ENCODE measurements at regions not wholly inside any gene's neighbourhood (a gene's known extent, or its start where the extent isn't known, plus 50 kb on each side); places are given as distances from the start of the nearest gene placed in this dataset.
"Not testable (repeated sequence)": the region's sequence is repeated elsewhere in the genome, so short reads cannot be mapped to it uniquely, and the experiment has no call there.

- Histone ChIP-seq H3K27me3 (ENCODE audit: control insufficient read depth, insufficient read depth, low read length, poor library complexity, severe bottlenecking) (no peaks in the 10 kb centered on the region), H3K9me3 (ENCODE audit: control insufficient read depth, low read length) (no peaks in the 10 kb centered on the region), H3K4me3 (ENCODE audit: low read length) (no peak overlapping the region), H3K4me1 (ENCODE audit: control insufficient read depth, insufficient read depth, low read length) (no peaks in the 10 kb centered on the region), H3K36me3 (ENCODE audit: control insufficient read depth, insufficient read depth, low read length) (no peaks in the 10 kb centered on the region), H3K9ac (ENCODE audit: extremely low read depth, low read length, poor library complexity, severe bottlenecking) (no peak overlapping the region), H3K27ac (ENCODE audit: low read depth, low read length) (no peak overlapping the region)
- no peak for DNase-seq
- TF ChIP-seq, protein P1, sequence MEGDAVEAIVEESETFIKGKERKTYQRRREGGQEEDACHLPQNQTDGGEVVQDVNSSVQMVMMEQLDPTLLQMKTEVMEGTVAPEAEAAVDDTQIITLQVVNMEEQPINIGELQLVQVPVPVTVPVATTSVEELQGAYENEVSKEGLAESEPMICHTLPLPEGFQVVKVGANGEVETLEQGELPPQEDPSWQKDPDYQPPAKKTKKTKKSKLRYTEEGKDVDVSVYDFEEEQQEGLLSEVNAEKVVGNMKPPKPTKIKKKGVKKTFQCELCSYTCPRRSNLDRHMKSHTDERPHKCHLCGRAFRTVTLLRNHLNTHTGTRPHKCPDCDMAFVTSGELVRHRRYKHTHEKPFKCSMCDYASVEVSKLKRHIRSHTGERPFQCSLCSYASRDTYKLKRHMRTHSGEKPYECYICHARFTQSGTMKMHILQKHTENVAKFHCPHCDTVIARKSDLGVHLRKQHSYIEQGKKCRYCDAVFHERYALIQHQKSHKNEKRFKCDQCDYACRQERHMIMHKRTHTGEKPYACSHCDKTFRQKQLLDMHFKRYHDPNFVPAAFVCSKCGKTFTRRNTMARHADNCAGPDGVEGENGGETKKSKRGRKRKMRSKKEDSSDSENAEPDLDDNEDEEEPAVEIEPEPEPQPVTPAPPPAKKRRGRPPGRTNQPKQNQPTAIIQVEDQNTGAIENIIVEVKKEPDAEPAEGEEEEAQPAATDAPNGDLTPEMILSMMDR (conservative IDR thresholded peaks at IDR 0.05) = no peak
- WGBS, 2 experiments (ENCODE audit: insufficient coverage in 1 of 2, insufficient read length in 1 of 2) = 78 to 88% methylated on average over 5 to 6 of the region's 6 CpGs
- no peaks in the 10 kb centered on the region for H3K27me3 Mint-ChIP-seq (ENCODE audit: insufficient read depth)
- H3K36me3 Mint-ChIP-seq (ENCODE audit: low read depth) = no peaks in the 10 kb centered on the region
- H3K9me3 Mint-ChIP-seq = peaks cover 4% of the 10 kb centered on the region
- no peak overlapping the region for H3K27ac Mint-ChIP-seq
- H3K4me1 Mint-ChIP-seq = peaks cover 4% of the 10 kb centered on the region
- no peak overlapping the region for H3K4me3 Mint-ChIP-seq
These were observed 82.8 kb upstream of the CD28 start for GRCh38 chr2:203623661-203624060.

- no peaks in the 10 kb centered on the region for H3K9me3 ChIP-seq (ENCODE audit: control insufficient read depth, low read length)
- H3K9ac ChIP-seq (ENCODE audit: extremely low read depth, low read length, poor library complexity, severe bottlenecking) = no peak overlapping the region
- TF ChIP-seq, protein P1 (conservative IDR thresholded peaks at IDR 0.05) = no peak
- H3K27me3 Mint-ChIP-seq (ENCODE audit: insufficient read depth) = no peaks in the 10 kb centered on the region
- H3K4me1 ChIP-seq (ENCODE audit: control insufficient read depth, insufficient read depth, low read length) = peaks cover 2% of the 10 kb centered on the region
- H3K36me3 Mint-ChIP-seq (ENCODE audit: low read depth) = no peaks in the 10 kb centered on the region
- no peak overlapping the region for H3K27ac Mint-ChIP-seq
- H3K27ac ChIP-seq (ENCODE audit: low read depth, low read length) = no peak overlapping the region
- no peaks in the 10 kb centered on the region for H3K36me3 ChIP-seq (ENCODE audit: control insufficient read depth, insufficient read depth, low read length)
- 86 to 93% methylated on average over 1 of the region's 1 CpG for WGBS, 2 experiments (ENCODE audit: insufficient coverage in 1 of 2, insufficient read length in 1 of 2)
- H3K4me3 ChIP-seq (ENCODE audit: low read length) = no peak overlapping the region
- no peaks in the 10 kb centered on the region for H3K27me3 ChIP-seq (ENCODE audit: control insufficient read depth, insufficient read depth, low read length, poor library complexity, severe bottlenecking)
- peaks cover 4% of the 10 kb centered on the region for H3K9me3 Mint-ChIP-seq
- H3K4me1 Mint-ChIP-seq = peaks cover 13% of the 10 kb centered on the region
- no peak for DNase-seq
- H3K4me3 Mint-ChIP-seq = no peak overlapping the region
These were observed 80.7 kb upstream of the CD28 start for GRCh38 chr2:203625701-203626100.

- not testable (repeated sequence) for H3K36me3 ChIP-seq (ENCODE audit: control insufficient read depth, insufficient read depth, low read length); H3K27ac Mint-ChIP-seq; H3K36me3 Mint-ChIP-seq (ENCODE audit: low read depth); H3K4me1 ChIP-seq (ENCODE audit: control insufficient read depth, insufficient read depth, low read length); DNase-seq; H3K4me3 Mint-ChIP-seq; H3K9me3 ChIP-seq (ENCODE audit: control insufficient read depth, low read length); H3K4me3 ChIP-seq (ENCODE audit: low read length); H3K27me3 Mint-ChIP-seq (ENCODE audit: insufficient read depth); H3K27ac ChIP-seq (ENCODE audit: low read depth, low read length); H3K27me3 ChIP-seq (ENCODE audit: control insufficient read depth, insufficient read depth, low read length, poor library complexity, severe bottlenecking); H3K9ac ChIP-seq (ENCODE audit: extremely low read depth, low read length, poor library complexity, severe bottlenecking); H3K9me3 Mint-ChIP-seq
- 94% methylated on average over 3 of the region's 4 CpGs; no CpG with 5 or more reads in 1 of the 2 experiments for WGBS, 2 experiments (ENCODE audit: insufficient coverage in 1 of 2, insufficient read length in 1 of 2)
- H3K4me1 Mint-ChIP-seq = peaks cover 13% of the 10 kb centered on the region
These were observed 80.2 kb upstream of the CD28 start for GRCh38 chr2:203626247-203626646.
